IMR-90 (cell line): ENCODE measurements at regions not wholly inside any gene's neighbourhood (a gene's known extent, or its start where the extent isn't known, plus 50 kb on each side); places are given as distances from the start of the nearest gene placed in this dataset.

Source experiments
- BHLHE40 ChIP-seq: fragments of 150-350 bp; IDR thresholded peaks from 2 replicates; pipeline ENCODE4 v1.6.1; 2016; ENCODE audit warnings: mild to moderate bottlenecking, low read depth, low read length
- CTCF ChIP-seq: conservative IDR thresholded peaks from 2 replicates; pipeline ENCODE4 v1.5.1; 2012; ENCODE audit warnings: mild to moderate bottlenecking, low read depth, low read length, improper control_type of control experiment
- POLR2A ChIP-seq: IDR thresholded peaks from 2 replicates; pipeline ENCODE4 v1.6.1; 2012; ENCODE audit warnings: mild to moderate bottlenecking, low read depth, low read length

- TF ChIP-seq POLR2A = no peak
- TF ChIP-seq BHLHE40 = no peak
- no peak for TF ChIP-seq CTCF
These were observed 161.7 kb downstream of the RAB38 start for GRCh38 chr11:88013508-88014065.
